Fibroblast of gingiva (primary cell): ENCODE measurements at regions not wholly inside any gene's neighbourhood (a gene's known extent, or its start where the extent isn't known, plus 50 kb on each side); places are given as distances from the start of the nearest gene placed in this dataset.
A peak's percentile ranks its signal among the peaks of the same experiment; 100 is the strongest.
"Not testable (repeated sequence)": the region's sequence is repeated elsewhere in the genome, so short reads cannot be mapped to it uniquely, and the experiment has no call there.

ENCODE experiments used
- DNase-seq: peaks from one replicate; pipeline ENCODE4 v3.0.0-alpha.2; 2011; ENCODE audit warnings: low read depth

DNA sequence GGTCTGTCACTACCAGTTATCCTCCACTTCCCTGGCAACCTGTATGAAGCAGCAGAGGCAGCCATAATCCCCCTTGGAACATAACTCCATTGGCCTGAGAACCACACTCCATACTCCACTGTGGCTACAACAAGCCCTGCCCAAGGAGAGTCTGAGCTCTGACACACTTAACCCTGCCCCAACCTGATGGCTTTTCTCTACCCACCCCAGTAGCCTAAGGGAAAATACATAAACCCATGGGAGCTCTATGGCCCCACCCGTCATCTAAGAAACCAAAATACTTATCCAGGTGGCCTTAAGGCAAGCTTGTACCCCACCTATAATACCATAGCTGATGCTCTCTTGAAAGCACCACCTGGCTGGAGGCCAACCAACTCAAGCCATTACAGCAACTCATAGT, 324.8 kb upstream of the GLI3 start:
- no peak for DNase-seq

DNA sequence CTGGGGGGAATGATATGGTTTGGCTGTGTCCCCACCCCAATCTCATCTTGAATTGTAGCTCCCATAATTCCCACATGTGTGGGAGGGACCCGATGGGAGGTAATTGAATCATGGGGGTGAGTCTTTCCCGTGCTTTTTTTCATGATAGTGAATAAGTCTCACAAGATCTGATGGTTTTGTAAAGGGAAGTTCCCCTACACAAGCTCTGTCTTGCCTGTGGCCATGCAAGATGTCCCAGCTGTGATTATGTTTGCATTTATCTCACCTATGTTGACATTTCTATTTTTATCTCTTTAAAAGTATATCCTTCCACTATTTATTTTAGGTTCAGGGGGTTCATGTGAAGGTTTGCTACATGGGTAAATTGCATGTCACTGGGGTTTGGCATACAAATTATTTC, 323.9 kb upstream of the GLI3 start:
- no peak for DNase-seq

DNA sequence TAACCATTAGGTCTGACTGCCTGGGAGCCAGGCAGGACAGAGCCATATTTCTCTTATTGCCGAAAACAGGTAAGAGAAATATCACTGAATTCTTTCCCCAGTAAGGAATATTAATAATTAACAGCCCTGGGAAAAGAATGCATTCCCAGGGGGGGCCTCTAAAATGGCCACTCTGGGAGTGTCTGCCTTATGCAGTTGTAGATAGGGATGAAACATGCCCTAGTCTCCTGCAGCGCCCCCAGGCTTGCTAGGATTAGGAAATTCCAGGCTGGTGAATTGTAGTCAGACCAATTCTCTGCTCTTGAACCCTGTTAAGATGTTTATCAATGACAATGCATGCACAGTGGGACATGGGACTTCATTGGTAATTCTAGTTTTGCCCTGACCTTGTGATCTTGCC, 317.9 kb upstream of the GLI3 start:
- DNase-seq, result not testable (repeated sequence)

DNA sequence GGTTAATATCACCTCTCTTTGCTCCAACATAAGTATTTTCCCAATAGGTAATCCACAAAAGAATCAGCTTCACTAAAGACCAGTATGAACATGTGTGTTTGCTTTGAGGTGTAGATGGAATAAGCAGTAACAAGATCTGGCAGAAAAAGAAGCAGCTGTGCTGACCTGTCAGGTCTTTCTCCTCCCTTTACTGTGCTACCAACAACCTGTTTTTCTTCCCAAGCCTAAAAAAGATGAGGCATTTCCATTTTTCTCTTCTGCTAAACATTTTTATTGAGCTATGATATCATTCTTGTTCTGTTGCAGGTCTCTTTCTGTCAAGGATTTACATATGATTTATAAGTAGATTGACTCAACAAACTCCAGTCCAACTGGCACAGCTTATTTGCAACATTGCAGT, 315.2 kb upstream of the GLI3 start:
- no peak for DNase-seq

DNA sequence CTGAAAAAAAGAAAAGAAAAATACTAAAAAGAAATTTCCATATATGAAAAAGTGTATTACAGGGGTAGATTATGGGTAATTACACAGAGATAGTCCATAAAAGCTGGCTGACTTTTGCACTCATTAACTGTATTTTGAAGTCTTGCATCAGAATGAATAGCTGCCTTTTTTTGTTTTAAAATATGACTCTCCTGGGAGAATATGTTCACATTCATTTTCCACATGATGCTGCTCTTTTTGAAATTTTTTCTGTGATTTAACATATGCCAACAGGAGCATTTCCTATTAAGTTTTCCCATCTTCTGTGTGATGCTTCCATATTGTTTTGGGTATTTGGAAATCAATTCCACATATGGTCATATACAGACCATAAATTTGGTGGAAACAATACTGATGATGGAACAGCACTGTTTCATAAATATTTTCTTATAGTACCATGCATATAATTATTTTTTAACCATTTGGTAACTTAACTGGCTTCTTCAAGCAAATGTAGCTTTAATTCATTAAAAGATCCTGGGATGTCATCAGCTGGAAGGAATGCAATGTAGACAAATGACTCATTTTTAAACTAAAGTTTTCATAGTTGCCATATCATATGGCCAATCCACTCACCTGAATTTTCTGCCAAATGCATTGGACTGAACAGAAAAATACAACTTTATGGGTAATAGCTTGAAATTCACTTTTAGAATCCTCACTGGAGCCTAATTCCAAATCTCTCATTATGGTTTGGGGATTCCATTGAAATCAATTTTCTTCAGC, 313.9 kb upstream of the GLI3 start:
- peak; percentile 58 for DNase-seq

DNA sequence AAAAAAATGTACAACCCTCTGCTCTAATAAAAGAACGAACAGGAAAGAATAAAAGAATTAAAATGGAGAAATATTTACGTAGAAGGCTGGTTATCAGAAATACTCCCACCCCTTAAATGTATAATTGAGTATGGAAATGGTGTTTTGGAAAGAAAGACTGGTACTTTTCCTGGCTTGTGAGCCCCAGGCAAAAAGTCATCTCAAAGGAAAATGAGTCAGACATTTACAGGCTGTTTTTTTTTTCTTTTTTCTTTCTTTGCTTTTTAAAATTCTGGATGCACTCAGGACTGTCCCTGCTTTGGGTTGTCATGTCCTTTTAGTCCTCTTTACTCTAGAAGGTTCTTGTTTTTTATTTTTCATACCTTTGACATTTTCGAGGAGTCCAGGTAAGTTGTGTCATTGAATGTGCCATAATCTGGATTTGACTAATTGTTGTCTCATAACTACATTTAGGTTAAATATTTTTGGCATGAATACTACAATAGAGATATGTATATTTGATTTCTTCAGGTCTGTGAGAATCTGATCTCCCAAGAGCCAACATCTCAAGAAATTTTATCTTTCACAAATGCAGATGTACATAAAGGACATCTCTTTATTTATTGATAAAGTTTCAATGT, 313.0 kb upstream of the GLI3 start:
- DNase-seq, result no peak

DNA sequence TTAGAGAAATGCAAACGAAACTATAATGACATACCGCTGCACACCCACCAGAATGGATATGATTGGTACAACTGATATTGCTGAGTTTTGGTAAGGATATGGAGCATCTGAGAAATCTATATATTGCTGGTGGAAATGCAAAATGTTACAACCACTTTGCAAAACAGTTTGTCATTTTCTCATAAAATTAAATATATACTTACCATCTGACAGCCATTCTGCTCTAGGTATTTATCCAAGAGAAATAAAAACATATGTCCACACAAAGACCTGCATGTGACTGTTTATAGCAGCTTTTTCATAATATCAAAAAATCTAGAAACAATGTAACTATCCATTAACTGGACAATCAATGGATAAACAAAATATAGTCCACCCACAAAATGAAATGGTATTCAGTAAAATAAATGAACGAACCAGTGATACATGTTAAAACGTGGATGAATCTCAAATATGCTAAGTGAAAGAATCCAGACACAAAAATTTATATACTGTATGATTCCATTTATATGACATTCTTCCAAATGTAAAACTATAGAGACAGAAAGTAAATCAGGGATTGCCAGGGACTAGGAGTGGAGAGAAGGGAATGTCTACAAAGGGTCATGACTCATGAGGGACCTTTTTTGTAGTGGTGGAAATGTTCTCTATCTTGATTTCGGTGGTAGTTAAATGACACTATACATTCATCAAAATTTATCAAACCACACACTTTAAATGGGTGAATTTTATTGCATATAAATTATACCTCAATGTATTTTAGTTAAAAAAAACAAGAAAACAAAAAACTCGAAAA, 312.0 kb upstream of the GLI3 start:
- no peak for DNase-seq

DNA sequence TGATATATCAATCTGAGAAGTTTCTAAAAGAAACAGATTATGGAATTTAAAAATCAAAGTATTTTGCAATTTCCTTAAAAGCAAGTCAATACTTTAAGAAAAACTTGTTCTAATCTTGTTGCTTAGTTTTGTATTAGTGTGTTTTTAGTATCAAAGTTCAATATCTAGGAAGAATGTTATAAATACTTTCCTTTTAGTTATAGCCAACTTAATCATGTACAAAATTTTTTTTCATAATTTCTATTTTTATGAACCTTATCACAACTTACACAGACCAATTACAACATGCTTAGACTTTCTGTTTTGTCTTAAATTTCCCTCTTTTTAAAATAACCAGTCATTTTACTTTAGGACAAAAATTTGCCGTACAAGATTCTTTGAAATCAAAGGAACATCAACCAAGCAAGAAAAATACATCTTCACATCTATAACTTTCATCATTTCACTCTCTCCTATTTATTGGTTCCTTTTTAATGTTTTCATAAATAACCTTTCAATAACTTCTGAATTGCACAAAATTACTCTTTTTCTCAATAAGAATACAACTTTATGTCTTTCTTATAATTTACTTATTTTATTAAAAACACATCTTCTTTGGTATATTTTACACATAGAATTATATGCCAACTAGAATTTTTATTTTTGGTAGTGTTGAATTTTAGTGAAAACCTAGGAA, 308.2 kb upstream of the GLI3 start:
- DNase-seq, result no peak

DNA sequence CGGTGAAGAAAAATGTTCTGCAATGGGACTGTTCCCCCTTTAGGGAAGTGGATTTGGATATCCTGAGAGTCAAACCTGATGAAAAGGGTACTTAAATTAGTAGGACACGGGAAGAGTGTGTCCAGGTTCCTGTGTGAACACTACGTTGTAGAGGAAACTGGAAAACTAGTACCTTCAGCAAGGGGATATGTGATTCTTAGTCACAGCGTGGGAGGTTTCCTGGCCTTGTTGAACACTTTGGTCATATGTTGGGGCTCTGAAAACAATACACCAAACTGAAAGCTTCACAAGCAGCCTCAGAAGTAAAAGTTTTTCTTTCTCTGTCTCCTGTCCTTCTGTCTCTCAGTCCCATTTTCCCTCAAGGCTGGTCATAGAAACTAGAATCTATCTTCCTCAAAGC, 306.9 kb upstream of the GLI3 start:
- DNase-seq, result no peak

DNA sequence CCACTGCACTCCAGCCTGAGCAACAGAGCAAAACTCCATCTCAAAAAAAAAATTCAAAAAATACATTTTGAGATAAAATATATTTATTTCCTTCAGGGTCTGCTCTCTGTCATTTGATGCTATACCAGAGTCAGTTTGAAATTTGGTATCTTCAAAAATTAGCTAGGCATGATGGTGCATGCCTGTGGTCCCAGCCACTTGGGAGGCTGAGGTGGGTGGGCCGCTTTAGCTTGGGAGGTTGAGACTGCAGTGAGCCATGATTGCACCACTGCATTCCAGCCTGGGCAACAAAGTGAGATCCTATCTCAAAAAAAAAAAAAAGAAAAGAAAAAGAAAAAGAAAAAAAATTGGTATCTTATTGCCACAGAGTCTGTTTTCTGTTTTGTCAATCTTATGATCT, 305.4 kb upstream of the GLI3 start:
- not testable (repeated sequence) for DNase-seq

DNA sequence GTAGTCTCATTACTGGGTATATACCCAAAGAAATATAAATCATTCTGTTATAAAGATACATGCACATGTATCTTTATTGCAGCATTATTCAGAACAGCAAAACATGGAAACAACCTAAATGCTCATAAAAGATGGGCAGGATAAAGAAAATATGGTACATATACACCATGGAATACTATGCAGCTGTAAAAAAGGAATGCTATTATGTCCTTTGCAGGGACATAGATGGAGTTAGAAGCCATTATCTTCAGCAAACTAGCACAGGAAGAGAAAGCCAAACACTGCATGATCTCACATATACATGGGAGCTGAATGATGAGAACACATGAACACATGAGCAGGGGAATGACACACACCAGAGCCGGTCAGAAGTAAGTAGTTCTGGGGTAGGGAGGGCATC, 297.4 kb upstream of the GLI3 start:
- no peak for DNase-seq

DNA sequence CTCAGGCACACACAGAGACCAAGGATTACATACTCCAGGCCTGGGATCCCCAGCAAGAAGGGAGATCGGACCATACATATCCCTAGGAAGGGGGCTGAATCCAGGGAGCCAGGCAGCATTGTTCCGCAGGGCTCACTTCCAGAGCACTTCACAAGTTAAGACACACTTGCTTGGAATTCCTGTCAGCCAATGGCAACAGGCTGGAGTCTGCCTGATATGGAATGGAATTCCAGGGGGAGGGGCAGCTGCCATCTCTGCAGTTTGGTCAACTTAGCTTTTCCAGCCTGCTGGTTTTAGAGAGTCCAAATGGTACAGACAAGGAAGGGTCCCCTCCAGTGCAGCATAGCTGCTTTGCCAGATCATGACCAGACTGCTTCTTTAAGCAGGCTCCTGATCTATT, 290.0 kb upstream of the GLI3 start:
- DNase-seq, result no peak

DNA sequence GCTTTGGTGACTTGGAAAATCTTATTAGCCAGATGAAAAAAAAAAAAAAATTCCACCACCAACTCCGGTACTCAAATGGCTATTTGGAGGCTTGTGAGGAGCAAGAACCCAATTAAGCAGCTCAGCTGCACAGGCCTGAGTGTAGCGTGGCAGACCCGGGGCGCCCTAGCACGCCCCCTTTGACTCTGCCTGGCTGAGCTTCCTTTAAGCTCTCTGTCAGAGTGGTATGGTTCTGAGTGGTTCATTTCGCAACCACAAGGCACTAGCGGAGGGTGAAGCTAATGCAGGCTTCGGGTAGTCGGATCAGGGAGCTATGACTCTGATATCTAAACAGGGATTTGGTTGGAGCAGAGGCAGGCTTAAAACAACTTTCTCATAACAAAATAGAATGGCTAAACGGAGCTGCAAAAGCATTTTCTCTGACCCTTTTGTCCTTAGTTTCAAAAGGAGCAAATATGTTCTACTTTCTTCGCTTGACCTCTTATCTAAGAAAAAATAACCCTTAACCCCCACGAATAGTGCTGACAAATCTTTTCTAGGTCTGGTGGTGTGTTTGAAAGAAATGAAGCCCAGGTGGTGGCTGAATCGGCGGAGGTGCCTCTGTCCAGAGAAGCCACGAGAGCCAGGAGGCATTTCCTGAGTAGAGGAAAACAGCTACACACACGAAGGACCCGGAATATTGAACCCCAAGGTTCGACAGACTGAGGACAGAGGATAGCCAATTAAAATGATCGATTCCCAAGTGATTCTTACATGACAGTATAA, 285.4 kb upstream of the GLI3 start:
- no peak for DNase-seq

DNA sequence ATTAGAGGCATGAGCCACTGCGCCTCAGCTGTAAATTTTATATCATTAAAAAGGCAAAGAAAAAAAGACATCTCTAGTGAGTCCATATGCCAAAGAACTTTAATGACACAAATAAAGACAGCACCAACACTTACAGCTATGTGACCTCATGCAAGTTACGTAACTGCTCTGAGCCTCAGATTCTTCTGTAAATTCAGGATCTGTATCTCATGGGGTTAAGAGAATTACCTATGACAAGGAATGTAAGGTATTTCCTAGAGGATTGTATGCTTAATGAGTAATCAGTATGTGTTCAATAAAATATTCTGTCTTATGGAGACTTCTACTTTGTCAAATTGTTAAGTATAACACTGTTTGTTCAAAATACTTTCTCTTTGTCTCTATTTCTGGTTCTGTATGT, 274.0 kb upstream of the GLI3 start:
- no peak for DNase-seq

DNA sequence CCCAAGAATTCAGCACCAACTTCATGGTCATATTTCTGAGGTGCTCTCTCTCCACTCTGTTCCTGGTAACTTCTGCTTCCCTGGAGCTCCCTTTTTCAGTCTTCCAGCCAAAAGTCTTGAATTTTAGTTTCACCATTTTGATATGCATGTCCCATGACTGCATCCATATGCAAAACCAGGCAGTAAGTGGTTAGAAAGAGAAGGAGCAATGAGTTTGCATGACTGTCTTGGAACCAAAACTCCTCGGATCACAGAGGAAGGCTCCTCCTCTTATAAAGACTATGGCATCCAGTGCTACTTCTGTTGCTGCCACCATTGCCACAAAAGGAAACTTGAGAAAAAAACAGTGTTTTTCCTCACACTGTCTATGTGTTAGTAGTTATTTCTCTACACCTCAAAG, 269.1 kb upstream of the GLI3 start:
- no peak for DNase-seq

DNA sequence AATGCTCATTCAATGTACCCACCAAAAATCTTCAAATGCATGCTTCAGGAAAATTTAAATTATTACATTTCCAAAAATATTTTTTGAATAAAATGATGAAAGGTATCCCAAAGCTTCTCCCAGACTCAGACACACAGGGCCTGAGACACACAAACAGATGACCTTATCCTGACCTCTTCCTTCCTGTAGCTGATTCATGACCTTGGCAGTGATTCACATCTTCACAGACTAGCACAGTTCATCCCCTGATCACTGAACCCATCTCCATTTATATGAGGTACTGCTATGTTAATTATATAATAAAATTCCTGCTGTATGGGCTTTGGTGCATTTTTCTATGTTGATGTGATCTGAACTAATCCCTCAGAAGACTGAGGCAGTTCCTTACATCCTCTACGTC, 265.0 kb upstream of the GLI3 start:
- no peak for DNase-seq

DNA sequence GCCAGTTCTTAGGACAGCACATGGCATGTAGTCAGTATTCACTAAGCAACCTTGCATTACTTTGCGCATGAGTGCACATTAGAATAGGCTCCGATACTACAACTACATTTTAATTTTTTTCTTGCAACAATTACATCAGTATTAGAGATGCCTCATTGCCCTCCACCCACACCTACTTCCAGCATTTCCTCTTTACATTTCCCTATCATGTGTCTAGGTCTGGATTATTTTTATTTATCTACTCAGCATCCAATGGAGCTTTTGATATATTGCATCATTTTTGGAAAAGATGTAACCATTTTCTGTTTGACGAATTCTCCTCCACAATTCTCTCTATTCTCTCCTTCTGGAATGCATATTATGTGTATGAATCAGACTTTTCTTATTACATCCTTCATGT, 258.2 kb upstream of the GLI3 start:
- DNase-seq, result peak; percentile 32

DNA sequence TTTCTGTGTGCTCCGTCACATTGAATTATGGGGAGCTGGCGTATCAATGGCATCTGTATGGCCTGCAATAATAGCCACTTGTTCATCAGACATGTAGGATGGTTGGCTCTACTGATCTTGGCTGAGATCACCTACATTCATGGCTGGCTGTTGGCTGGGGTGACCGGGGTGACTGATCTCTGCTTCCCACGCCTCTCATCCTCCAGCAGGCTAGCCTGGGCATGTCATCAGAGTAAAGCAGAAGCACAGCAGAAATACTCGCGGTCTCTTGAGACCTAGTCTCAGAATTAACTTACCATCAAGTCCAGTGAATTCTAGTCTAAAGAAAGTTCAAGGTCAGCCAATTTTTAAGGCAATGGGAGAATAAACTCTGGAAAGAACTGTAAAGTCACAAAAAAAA, 257.7 kb upstream of the GLI3 start:
- peak; percentile 19 for DNase-seq

DNA sequence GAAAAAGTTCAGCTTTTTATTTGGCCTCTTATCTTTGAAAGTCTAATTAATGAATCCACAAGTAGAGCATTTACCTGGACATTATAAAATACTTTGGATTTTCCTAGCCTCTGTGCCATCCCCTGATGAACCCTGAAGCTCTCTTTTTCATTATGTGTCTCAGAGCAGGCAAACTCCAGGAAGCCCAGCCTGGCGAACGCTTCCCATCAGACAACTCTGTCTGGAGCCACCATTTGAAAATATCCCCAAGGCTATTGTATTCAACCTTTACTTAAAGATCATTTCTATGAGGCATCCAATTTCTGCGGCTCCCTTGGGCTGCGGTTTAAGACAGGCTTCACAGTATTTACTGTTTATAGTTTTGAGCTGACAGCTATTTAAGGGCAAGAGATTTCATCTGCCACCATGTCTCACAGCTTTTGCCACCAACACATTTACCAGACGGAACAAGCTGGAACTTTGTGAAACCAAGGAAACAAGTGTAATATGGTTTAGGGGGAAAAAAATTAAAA, 257.2 kb upstream of the GLI3 start:
- peak; percentile 14 for DNase-seq

DNA sequence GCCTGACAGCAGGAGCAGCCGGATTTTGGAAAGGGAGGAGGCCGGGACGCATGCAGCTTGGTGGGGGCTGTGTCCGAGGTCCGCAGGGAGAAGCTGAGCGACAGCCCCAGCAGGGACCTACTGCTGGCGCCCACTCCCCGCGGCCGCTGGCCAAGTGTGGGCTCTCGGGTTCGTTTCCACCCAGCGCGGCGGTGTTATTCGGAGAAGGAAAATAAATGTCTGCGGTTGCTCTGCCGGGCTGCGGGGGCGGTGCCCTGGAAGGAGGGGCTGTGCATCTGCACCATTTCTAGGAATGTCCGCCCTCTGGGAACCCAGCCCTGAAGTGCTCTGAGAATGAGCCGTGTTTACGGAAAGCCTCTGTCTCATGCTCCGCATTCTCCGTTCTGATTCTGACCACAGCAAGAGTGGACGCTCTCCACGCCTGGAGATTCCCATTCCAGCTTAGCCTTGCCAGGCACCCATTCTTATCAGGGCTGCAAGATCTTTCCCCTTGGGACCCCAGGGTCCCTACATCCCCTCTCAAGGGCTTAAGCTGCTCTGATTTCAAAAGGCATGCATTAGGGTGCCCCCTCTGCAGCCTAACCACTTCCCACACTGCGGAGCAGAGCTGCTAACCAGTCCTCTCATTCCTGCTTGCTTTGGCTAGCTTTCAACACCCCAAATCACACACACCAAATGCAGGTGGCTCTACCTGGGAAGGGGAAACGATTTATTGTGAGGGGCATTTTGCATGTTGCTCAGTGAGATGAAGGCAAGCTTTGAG, 256.6 kb upstream of the GLI3 start:
- DNase-seq, result peak; percentile 85

DNA sequence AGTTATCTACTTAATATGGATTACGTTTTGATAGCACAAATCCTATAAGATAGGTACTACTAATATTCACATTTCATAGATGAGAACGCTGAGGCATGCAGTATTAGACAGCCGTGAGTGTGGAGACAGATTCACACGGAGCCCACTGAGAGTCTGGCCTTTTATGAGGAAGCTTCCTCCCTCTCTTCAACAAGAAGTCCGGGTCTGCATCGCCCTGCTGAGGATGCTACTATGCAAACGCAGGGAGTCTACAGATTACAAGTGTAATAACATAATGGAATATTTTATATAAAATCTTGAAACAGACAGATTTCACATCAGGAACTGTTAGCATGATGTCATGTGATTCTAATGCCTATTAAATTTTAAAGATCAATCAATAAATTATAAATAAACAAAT, 255.9 kb upstream of the GLI3 start:
- no peak for DNase-seq
